ENCODE measurements at regions not wholly inside any gene's neighbourhood (a gene's known extent, or its start where the extent isn't known, plus 50 kb on each side); places are given as distances from the start of the nearest gene placed in this dataset.

DNA sequence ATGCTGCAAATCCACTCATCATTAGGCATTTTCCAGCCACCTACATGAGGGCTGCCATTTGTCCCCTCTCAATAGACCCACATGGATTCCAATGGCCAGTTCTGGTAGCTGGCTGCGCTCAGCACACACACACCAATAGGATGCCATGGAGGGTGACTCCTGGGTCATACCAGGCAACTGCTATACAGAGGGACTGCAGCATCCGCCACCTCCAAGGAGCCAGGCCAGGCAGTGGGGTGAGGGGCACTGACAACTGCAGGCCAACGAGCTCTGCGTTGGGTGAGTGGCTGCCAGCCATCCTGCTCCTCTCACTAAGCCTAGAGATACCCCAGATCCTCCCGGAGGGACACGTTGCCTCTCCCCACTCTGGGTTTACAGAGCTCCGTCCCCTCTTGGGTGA lies 118.8 kb upstream of the NANOS1 start (continued):
- TF ChIP-seq EZH2phosphoT487 (IDR thresholded peaks at IDR 0.05; ENCODE audit: borderline replicate concordance) = no peak
- TF ChIP-seq CTCF (IDR thresholded peaks at IDR 0.05 in 2 of 3, conservative IDR thresholded peaks at IDR 0.05 in 1 of 3; ENCODE audit: borderline replicate concordance in 1 of 3, insufficient read depth in 1 of 3, low read depth in 2 of 3, low read length in 2 of 3) = no peak
- no peak for TF ChIP-seq EZH2 (IDR thresholded peaks at IDR 0.05)
- TF ChIP-seq SRF (IDR thresholded peaks at IDR 0.05; ENCODE audit: low read depth) = no peak
- no peak for TF ChIP-seq CBX3 (IDR thresholded peaks at IDR 0.05; ENCODE audit: low read depth)

DNA sequence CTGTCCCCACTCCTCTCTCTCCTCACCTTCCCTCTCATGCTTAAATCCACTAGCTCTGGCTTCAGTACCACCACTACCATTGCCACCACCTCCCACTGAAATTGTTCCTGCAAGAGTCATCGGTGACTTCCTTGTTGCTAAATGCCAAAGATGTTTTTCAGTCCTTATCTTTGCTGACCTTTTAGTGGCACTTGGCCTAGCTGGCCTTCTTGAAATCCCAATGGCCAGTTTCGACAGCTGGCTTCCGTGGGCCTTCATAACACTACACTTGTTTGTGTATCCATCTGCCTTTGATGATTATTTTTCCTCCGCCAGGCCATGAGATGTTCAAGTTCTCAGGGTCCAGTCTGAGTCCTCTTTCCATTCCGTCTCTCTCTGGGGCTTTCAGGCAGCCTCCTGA lies 118.2 kb upstream of the NANOS1 start:
- no peak overlapping the region for H3K27ac ChIP-seq (ENCODE audit: low read depth, low read length)
- H3K9me3 ChIP-seq (ENCODE audit: control insufficient read depth in 1 of 2, insufficient read depth in 1 of 2, low read depth in 1 of 2, low read length in 2 of 2) = no peaks in the 10 kb centered on the region
- POLR2A ChIA-PET = no interaction called here
- H4K20me1 ChIP-seq (ENCODE audit: insufficient read depth) = no peaks in the 10 kb centered on the region
- H3K27me3 ChIP-seq (ENCODE audit: insufficient read depth, low read length) = no peaks in the 10 kb centered on the region
- RAD21 ChIA-PET (ENCODE audit: low non-redundant PET in 1 of 2, low total read pairs in 2 of 2, uncharacterized antibody in 2 of 2, unreplicated experiment in 2 of 2) = no interaction called here
- ATAC-seq (peak; percentile 53), DNase-seq (ENCODE audit: low read depth, low spot score) (peak; percentile 37)
- peaks cover 9 to 50% of the 10 kb centered on the region in 2 experiments for H3K4me1 ChIP-seq (ENCODE audit: control insufficient read depth in 1 of 2, insufficient read depth in 2 of 2, low read length in 2 of 2)
- no peaks in the 10 kb centered on the region for H3K36me3 ChIP-seq (ENCODE audit: control insufficient read depth in 1 of 2, insufficient read depth in 2 of 2, low read length in 2 of 2)
- peak overlapping the region; percentile 66 for H3K4me2 ChIP-seq (ENCODE audit: low read length)
- no peaks in the 10 kb centered on the region for H3K79me2 ChIP-seq (ENCODE audit: insufficient read depth, low read length)
- intact Hi-C loops (cut with micrococcal nuclease) = no loop called here
- H3K4me3 ChIP-seq (replicated peaks in 1 of 2; ENCODE audit: low read depth in 1 of 2, low read length in 2 of 2) = peak overlapping the region in 1 of 2 experiments; percentile 35; a peak in 2 of 4 replicates
- H3K9me2 ChIP-seq (ENCODE audit: insufficient read depth) = no peaks in the 10 kb centered on the region
- H3K9ac ChIP-seq (ENCODE audit: low read length) = no peak overlapping the region
- BruUV-seq (replicated peaks) = no TSS peak
- H2AFZ ChIP-seq (ENCODE audit: low read depth, low read length, poor library complexity, severe bottlenecking) = peak overlapping the region; percentile 85
- CTCF ChIA-PET = no interaction called here
- TF ChIP-seq CTCF (IDR thresholded peaks at IDR 0.05 in 2 of 3, conservative IDR thresholded peaks at IDR 0.05 in 1 of 3; ENCODE audit: borderline replicate concordance in 1 of 3, insufficient read depth in 1 of 3, low read depth in 2 of 3, low read length in 2 of 3) (no peak), ATF3 (IDR thresholded peaks at IDR 0.05) (no peak), TCF7L2 (IDR thresholded peaks at IDR 0.05; ENCODE audit: borderline replicate concordance, extremely low read depth, insufficient read depth, insufficient read length) (no peak), SP1 (IDR thresholded peaks at IDR 0.05; ENCODE audit: low read depth) (peak; percentile 81), FOSL1 (IDR thresholded peaks at IDR 0.05; ENCODE audit: low read depth) (peak; percentile 70), EGR1 (IDR thresholded peaks at IDR 0.05; ENCODE audit: low read depth) (peak; percentile 75; the same call in 1 of the 2 replicates), POLR2AphosphoS5 (IDR thresholded peaks at IDR 0.05; ENCODE audit: low read depth, low read length) (peak; percentile 29; the same call in 1 of the 2 replicates), ZBTB33 (IDR thresholded peaks at IDR 0.05; ENCODE audit: extremely low read depth, insufficient replicate concordance, low read length) (no peak), MAX (IDR thresholded peaks at IDR 0.05) (0 out of 2 replicates have a peak, but pooled peaks have one; percentile 18), ZNF274 (IDR thresholded peaks at IDR 0.05; ENCODE audit: low read depth, low read length) (no peak), EZH2phosphoT487 (IDR thresholded peaks at IDR 0.05; ENCODE audit: borderline replicate concordance) (no peak), CEBPB (IDR thresholded peaks at IDR 0.05; ENCODE audit: low read depth) (peak; percentile 59; the same call in 1 of the 2 replicates), POLR2A (IDR thresholded peaks at IDR 0.05; ENCODE audit: borderline replicate concordance, extremely low read depth, insufficient read depth, insufficient read length) (no peak), JUND (IDR thresholded peaks at IDR 0.05) (peak; percentile 71)

Data from HCT116 (cell line).